Stimulated activated CD4-positive, alpha-beta T cell treated with anti-CD3 and anti-CD28 coated beads, TNF-alpha, amount 100 ng/mL, for 1 hour (primary cell): ENCODE measurements at regions not wholly inside any gene's neighbourhood (a gene's known extent, or its start where the extent isn't known, plus 50 kb on each side); places are given as distances from the start of the nearest gene placed in this dataset.

ENCODE experiments used
- DNase-seq, 3 donors: peaks; one replicate each; pipeline ENCODE4 v3.0.0-alpha.2; 2020; ENCODE audit warnings: low read depth in 3 of 3, low spot score in 1 of 3

DNA sequence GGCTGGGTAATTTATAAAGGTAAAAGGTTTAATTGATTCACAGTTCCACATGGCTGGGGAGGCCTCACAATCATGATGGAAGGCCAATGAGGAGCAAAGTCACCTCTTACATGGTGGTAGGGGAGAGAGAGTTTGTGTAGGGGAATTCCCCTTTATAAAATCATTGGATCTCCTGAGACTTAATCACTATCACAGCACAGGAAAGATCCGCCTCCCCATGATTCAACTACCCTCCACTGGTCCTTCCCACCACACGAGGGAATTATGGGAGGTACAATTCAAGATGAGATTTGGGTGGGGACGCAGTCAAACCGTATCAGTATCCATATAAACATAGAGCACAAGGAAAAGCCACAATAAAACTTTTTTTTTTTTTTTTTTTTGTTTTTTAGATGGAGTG lies 172.6 kb upstream of the PIEZO2 start:
- DNase-seq = no peak

DNA sequence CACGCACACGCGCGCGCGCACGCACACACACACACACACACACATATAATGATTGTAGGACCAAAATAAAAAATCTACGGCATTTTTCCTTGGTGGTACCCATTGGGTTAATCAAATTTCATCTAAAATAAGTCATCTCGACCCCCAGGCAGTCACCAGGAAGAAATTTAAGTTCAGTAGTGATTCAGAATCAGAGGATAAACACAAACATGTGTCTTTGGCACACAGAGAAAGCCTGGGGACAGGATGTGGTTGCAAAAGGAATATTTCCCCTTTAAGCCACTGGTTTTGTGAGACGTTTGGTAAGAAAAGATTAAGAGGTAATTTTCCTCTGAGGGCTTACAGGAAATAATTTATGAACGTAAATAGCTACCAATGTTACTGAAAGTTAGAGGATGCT lies 171.6 kb upstream of the PIEZO2 start:
- no peak for DNase-seq

DNA sequence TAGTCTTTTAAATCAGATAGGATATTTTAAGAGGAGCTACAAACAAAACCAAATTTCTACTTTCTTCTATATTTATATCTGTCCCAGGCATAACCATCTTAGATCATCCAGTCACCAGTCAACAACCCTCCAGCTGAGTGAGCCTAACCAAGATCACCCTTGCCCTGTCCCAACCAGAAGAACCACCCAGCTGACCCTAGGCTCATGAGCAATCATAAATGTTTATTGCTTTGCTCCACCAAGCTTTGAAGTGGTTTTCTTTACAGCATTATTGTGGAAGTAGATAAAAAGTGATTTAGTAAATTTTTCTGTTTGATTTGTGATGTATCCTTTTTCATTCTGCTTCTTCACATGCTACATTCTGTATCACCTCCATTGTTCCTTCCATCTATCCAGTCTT lies 167.2 kb upstream of the PIEZO2 start:
- no peak for DNase-seq

DNA sequence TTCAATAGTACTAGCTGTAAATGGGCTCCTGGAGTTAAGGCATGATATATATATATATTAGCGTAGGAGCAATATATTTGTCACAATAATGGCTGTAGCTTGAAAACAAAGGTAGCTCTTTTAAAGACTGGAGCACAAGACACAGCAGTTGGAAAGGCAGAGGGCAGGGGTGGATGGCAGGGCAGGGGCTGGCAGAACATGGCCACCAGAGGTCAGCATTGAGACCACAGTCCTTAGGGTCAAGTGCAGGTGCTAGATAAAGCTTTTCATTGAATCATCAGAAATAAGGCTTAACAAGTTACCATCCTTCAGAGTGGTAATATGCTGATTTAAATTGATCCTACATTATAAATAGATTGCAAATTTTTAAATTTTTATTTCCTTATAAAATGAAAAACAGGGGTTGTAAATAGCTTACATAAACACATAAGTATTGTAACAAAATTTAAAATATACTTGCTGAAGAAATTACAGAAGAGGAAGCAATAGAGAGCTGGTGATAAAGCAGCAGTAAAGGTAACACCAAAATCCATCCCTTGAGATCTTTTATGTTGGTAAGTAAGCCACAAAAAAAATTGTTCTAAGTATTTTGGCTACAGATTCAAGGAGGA lies 161.2 kb upstream of the PIEZO2 start:
- no peak for DNase-seq

DNA sequence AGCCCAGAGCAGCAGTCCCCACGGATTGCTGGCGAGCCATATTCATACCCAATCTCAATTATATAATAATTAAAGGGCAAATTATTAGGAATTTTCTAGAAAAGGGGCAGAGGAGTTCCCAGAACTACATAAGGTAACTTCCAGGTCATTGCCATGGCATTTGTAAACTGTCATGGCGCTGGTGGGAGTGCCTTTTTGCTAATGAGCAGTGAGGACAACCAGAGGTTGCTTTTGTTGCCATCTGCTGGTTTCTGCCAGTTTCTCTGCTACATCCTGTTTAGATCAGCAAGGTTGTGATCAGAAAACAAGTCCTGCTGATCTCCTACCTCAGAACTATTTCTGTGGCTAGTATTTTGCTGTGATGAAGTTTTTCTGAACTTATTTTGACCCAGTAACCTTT lies 159.8 kb upstream of the PIEZO2 start:
- no peak for DNase-seq

DNA sequence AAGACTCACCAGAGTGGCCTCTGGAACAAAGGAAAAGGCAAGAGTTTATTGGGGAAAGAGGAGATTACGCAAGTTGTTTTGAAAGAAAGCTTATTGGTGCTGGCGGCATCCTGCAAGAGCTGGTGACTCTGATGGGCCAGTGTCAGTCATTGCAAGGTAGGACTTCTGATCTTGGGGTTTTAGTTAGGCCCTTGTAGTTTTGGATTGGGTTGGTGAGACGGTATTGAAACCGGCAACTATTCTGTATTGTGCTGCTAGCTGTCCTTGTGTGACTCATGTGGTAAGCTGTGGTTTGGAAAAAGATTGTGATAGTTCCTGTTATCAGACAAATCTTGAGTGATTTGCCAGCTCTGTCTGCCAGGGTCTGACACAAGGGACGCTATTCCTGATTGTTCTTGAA lies 159.1 kb upstream of the PIEZO2 start:
- DNase-seq = no peak

DNA sequence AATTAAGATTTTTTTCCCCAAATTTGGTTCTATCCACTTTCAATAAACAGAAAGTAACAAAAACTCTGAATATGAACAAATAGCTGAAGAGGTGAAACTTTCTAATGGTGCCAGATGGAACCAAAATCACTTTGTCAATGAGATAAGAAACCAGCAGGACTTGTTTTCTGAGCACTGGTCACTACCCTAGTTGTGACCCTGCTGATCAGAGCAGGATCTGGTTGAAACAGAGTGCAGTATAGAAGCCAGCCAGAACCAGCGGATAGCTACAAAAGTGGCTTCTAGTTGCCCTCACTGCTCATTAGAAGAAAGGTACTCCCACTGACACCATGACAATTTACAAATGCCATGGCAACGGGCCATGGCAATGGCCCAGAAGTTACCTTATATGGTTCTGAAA lies 158.3 kb upstream of the PIEZO2 start:
- no peak for DNase-seq

DNA sequence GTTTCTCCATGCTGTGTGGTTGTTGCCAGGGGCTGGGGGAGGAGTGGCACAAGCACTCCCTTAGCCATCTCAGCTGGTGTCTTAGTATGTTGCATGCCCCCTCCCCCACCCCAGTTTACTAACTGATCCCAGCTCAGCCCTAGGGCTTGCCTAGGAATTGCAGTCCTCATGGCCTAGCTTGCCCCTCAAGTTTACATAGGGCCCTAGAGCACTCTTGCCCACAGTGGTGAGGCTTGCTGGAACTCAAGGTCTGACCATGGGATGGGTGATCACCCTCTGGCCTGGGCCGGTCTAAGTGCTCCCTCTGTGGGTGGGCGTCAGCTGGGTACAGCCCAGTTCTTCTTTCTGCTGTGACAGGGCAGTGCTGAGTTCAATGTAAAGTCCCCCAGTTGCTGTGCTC lies 156.1 kb upstream of the PIEZO2 start:
- DNase-seq = no peak

DNA sequence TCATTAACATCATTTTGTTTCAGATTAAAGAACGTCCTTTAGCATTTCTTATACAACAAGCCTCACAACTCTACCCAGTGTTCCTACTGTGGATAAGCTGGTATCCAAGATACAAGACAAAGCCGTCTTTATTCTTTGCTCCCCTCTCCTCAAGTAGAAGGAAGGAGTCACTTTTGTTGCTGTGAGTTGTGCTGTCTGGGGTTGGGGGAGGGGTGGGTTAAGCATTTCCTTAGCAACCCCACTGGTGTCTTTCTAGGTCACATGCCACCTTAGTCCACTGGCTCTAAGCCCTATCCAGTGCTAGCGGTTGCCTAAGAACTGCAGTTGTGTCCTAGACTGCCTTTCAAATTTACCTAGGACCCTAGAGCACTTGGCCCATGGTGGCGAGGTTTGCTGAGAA lies 155.6 kb upstream of the PIEZO2 start:
- no peak for DNase-seq

DNA sequence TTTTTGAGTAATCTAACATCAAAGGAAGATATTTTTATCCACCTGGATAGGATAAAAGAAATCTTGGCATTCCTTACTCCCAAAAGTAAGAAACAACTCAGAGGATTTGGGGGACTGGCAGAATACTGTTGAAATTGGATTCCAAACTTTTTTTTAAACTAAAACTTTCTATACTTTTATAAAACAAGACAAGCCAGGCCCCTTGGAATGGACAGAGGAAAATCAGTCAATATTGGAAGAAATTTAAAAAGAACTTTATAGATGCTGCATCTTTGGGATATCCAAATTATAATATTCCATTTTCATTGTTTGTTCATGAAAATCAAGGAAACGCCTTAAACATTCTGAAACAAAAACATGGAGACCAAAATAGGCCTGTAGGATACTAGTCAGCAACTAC lies 147.6 kb upstream of the PIEZO2 start:
- DNase-seq = no peak

DNA sequence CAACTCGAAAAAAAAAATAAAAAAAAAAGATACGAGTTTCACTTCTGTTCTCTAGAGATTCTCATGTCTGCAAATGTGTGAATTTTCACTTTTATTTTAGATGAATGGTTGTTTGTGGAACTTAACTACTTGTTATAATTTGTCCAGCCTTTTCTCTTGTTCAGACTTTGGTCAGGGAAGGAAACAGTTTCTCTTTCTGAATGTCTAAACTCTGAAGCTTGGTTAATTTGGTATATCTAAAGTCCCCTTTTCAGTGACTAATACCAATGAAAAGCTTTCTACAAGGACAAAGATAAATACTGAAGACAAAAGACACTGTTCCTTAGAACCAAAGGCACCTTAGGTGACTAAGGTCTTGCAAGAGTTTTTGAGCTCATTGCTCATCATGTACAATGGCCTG lies 144.4 kb upstream of the PIEZO2 start:
- DNase-seq = no peak

DNA sequence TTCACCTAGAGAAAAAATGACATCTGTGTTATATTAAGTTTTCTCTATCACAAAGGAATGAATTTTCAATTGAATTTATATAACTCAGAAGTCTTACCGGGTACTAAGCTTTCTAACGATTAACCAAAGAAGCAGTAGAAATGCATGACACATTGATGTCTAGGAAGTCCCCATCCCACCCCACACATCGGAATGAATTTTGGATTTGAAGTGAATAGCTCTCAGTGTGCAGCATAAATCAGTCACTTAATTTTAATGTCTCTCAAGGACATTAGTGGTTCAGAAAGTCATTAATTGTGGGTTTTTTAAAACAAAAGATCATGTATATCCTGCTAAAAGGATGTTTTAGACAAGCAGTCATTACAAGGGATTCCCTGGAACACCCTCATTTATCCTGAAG lies 141.4 kb upstream of the PIEZO2 start:
- DNase-seq = no peak

DNA sequence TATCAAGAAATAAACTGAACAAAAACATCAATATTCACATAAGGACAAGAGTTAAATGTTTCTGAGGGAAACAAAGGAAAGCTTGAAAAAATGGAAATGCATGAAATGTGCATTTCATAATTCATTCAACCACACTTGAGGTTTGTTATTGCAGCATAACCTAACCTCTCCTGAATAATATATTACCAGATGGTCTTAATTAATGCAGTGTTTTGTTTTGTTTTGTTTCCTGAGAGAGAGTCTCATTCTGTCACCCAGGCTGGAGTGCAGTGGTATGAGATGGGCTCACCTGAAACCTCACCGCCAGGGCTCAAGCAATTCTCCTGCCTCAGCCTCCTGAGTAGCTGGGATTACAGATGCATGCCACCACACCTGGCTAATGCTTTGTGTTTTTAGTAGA lies 139.9 kb upstream of the PIEZO2 start:
- no peak for DNase-seq

DNA sequence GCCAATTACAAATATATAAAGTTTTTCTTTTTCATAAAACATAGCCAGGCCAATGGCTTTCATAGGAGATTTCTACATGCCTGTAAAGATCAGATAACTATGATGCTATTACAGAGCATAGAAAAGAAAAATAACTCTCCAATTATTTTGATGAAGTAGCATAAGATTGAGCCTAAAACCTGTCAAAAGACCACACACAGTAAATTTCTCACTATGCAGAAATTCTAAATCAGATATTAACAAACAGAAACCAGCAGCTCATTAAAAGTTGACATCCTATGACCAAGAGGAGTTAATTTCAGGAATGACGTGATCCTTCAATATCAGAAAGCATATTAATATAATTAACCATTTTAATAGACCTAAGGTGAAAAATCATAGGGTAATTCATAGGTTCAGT lies 139.0 kb upstream of the PIEZO2 start:
- DNase-seq = no peak

DNA sequence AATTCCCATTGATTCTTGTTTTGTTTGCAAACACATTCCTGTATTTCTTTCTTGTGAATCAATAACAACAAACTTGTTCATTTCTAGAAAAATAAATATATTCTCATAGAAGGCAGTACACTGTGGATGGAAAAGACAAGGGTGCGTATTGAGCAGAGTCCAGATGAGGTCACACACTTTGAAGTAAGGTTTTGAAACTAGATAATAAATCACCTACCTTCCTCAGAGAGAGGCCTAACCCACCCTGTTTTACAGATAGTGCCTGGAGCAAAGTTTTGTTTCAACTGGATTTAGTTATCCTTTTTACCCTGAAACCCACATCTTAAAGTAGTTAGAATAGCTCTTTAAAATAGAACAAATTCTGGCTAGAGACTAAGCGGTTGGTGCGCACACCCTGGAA lies 137.1 kb upstream of the PIEZO2 start:
- no peak for DNase-seq

DNA sequence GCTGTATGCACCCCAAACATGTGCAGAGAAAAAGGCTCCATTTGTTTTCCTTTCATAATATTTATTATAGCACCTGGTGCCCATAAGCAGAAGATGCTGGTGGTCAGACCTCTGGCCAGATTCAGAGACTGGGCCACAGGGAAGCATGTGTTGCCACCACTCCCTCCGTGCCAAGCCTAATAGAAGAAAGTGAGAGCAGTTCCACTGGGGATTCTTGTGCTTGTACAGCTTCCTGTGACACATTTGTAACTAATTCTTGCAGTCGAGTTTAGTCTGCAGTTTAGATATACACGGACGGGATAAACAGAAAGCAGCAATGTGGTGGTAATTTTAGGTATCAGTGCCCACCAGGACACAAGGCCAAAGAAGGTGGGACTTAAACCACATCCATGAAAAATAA lies 135.4 kb upstream of the PIEZO2 start:
- DNase-seq = no peak

DNA sequence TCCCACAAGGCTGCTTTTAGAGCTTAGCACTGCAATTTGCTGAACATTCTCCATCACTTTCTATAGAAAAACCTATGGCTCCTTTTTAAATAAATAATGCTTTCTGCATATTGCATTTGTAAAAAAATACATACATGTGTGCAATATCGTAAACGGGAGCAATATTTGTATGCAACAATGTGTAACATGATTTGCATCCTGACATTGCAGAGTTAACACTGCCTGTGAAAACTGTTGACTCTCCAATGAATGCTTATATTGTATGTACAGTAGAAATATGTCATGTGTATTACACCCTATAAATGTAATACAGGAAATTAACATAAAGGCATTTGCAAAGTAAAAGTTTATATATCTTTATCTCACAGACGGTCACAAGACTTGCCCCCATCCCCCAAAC lies 135.0 kb upstream of the PIEZO2 start:
- no peak for DNase-seq

DNA sequence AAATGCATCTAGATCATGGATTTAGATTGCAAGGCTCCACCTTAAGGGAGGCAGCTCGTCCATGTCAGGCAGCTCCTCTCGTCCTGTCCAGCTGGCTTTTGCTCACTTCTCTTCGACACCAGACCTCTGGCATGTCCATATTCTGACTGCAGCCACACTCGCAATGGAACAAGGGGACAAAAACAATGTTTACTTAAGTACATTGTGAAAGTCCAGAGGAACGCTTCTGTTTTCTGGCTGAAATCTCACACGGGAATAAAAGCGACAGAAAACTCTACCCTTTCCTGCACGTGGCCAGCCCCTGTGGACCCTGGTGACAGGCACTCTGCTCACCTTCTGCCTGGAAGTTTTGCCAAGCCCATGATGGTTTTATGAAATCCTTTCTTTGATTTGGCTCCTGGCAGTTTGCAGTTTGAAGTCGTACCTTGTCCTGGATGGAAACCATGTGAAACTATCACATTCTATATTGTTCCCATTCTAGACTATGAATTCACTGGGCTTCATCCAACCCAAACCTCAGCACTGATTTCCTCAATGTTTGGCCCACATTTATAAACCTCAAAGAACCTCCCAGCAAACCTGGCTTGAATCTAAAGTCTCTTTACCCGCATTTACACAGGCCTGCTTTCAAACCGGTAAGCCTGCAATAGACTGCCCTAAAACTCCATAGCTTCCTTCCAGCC lies 134.3 kb upstream of the PIEZO2 start:
- DNase-seq = no peak

DNA sequence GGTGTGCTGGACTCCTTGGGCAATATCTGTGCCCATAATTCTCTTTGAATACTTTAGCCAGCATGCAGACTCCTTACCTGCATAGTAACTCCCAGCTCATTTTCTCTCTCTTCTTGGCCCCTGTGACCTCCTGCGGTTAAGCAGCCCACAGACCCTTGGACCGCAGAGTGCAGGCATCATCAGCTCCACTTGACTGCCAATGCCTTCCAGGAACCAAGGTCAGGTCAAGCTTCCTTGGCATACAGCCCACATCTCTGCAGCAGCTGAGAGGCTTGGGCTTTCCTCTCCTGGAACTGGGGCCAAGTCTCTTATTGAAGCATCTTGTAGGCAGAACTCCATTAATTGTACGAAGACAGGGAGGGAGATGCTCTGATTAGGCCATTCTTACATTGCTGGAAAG lies 130.1 kb upstream of the PIEZO2 start:
- DNase-seq = no peak

DNA sequence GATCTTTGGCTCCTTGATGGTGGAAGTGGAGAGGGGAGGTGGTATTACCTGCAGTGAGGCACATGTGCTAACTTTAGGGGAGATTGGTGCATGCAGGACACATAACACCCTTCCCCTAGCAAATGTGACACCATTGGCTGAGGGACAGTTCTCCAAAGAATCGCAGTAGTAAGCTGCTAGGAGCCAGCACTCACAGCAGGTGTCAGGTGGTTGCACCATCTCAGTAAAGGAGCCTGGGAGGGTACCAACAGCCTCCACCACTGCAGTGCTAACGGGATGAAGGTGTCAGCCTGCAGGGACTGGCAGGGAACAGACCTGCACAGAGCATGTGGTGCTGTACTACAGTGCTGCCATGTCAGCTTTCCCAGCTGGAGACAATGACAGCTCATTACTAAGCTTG lies 127.3 kb upstream of the PIEZO2 start:
- DNase-seq = no peak

DNA sequence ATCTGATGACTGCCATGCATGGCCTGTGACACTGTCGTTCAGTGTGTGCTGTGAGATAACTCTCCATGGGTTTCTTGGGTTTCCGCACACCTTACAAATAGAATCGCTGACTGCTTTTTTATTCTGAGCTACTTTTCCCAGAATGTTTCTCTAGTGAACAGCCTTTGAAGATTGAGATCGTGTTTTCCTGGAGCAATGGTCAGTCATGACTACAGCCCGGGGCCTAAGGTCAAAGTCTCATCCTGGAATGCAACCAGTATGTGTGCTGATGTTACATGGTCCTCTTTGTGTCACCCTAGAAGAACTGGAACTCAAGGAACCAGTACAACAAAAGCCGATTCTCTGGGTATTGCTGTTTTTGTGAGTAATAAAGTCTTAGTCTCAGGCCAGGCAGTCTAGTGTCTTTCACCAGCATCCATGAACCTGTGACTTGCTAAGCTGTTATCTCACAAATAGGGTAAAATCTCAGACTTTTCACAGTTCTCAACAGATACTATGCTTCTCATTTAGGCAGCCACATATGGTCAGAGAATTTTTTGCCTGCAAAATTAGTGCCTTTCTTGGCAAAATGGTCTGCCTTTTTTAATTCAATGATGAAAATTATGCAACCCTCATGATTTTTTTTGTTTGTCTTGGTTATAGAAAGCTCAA lies 124.9 kb upstream of the PIEZO2 start:
- no peak for DNase-seq

DNA sequence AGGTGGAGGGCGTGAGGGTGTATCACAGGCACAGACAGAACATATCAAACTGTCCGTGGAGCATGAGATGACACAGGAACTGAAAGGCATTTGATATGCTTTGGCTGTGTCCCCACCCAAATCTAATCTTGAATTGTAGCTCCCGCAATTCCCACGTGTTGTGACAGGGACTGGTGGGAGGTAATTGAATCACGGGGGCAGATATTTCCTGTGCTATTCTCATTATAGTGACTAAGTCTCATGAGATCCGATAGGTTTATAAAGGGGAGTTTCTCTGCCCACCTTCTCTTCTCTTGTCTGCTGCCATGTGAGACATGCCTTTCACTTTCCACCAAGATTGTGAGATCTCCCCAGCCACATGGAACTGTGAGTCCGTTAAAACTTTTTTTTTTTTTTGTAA lies 123.1 kb upstream of the PIEZO2 start:
- no peak for DNase-seq

DNA sequence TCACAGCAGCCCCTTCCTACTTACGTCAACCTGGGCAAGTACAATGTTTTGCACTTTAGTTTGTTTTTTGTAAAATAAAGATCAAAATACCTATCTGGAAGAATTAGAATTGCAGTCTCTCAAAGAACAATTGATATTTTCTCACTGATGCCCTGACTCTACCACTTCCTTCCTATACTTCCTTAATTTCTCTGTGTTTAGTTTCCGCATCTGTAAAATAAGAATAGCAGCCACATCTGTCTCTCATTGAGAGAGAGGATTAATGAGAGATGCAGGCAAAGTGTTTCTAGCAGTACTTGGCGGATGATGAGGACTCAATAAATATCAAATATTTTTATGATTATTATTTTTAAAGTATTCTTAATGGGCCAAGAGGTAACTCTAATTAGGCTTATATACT lies 122.6 kb upstream of the PIEZO2 start:
- no peak for DNase-seq
